Kidney (tissue), 13 donors: ENCODE measurements at regions not wholly inside any gene's neighbourhood (a gene's known extent, or its start where the extent isn't known, plus 50 kb on each side); places are given as distances from the start of the nearest gene placed in this dataset.

ENCODE experiments used
- DNase-seq, 5 donors: peaks; one replicate each; pipeline ENCODE4 v3.0.0-alpha.2; 2013 to 2020
- FAIRE-seq: peaks from 2 replicates; lab custom pipeline; 2012; peaks lifted over from hg19 to GRCh38; lab: Jason Lieb, UNC
- H3K27ac ChIP-seq, 2 donors: one replicate each; pipeline ENCODE4 v1.7.0; 2013; ENCODE audit warnings: low read depth in 2 of 2, low read length in 2 of 2, inconsistent platforms in 1 of 2
- H3K27me3 ChIP-seq: one replicate; pipeline ENCODE4 v1.7.1; 2013; ENCODE audit warnings: low read length, inconsistent platforms; ENCODE audit not compliant: control insufficient read depth, insufficient read depth
- H3K36me3 ChIP-seq, 3 donors: one replicate each; pipeline versions ENCODE4 v1.7.0 to v1.7.1; 2013; ENCODE audit warnings: low read length in 3 of 3, control low read depth in 1 of 3, inconsistent platforms in 1 of 3; ENCODE audit not compliant: insufficient read depth in 3 of 3, control insufficient read depth in 2 of 3
- H3K4me1 ChIP-seq, 3 donors: one replicate each; pipeline versions ENCODE4 v1.7.0 to v1.7.1; 2013; ENCODE audit warnings: low read length in 3 of 3, inconsistent platforms in 1 of 3, low read depth in 1 of 3; ENCODE audit not compliant: control insufficient read depth in 2 of 3, insufficient read depth in 2 of 3
- H3K4me3 ChIP-seq, 3 donors: one replicate each; pipeline versions ENCODE4 v1.7.0 to v1.8.1; 2013; ENCODE audit warnings: low read length in 3 of 3, control low read depth in 1 of 3, inconsistent platforms in 1 of 3
- H3K9ac ChIP-seq, 3 donors: one replicate each; pipeline versions ENCODE4 v1.7.0 to v1.7.1; 2013; ENCODE audit warnings: low read length in 3 of 3, control low read depth in 1 of 3, inconsistent platforms in 1 of 3
- H3K9me3 ChIP-seq, 3 donors: one replicate each; pipeline versions ENCODE4 v1.7.0 to v1.7.1; 2013; ENCODE audit warnings: low read length in 3 of 3, control low read depth in 1 of 3, inconsistent platforms in 1 of 3; ENCODE audit not compliant: control insufficient read depth in 2 of 3, insufficient read depth in 1 of 3
- CTCF ChIP-seq: IDR thresholded peaks from 3 replicates; pipeline ENCODE4 v1.5.1; 2012; ENCODE audit warnings: mild to moderate bottlenecking, moderate library complexity, borderline replicate concordance; ENCODE audit not compliant: insufficient read depth; ENCODE audit errors: extremely low read depth
- intact Hi-C: fragments of 100-400 bp; cut with DNase I; formaldehyde crosslinking; loops from one replicate; pipeline ENCODE4 v1.11.1; 2022
- donor health status: control.
- donor health status: control.
- donor health status: control.
- donor health status: control.
- donor health status: control.
- donor health status: DM: yes; HTN: yes; CAD: no.
- donor health status: Normal renal cell carcinoma (clear cell type).

- H3K4me1 ChIP-seq: no peaks in the 10 kb centered on the region
- intact Hi-C loops: no loop called here
- H3K36me3 ChIP-seq: no peaks in the 10 kb centered on the region
- H3K9ac ChIP-seq: no peak overlapping the region
- no peak for DNase-seq
- H3K4me3 ChIP-seq: no peak overlapping the region
- TF ChIP-seq CTCF: no peak
- no peaks in the 10 kb centered on the region for H3K27me3 ChIP-seq
- no peak for FAIRE-seq
- H3K27ac ChIP-seq: no peak overlapping the region
- no peaks in the 10 kb centered on the region for H3K9me3 ChIP-seq
These were observed 360.0 kb downstream of the QKI start for GRCh38 chr6:163774485-163774884.

GRCh38 chr6:163773646-163774045, 359.1 kb downstream of the QKI start:
- Histone ChIP-seq H3K9ac (no peak overlapping the region), H3K36me3 (no peaks in the 10 kb centered on the region), H3K27ac (no peak overlapping the region), H3K4me1 (no peaks in the 10 kb centered on the region), H3K9me3 (no peaks in the 10 kb centered on the region), H3K27me3 (no peaks in the 10 kb centered on the region), H3K4me3 (no peak overlapping the region)
- TF ChIP-seq CTCF: no peak
- FAIRE-seq: no peak
- intact Hi-C loops: no loop called here
- no peak for DNase-seq

GRCh38 chr6:163772701-163773100, 358.2 kb downstream of the QKI start:
- H3K4me3 ChIP-seq: no peak overlapping the region
- DNase-seq: no peak
- no peaks in the 10 kb centered on the region for H3K27me3 ChIP-seq
- H3K27ac ChIP-seq: no peak overlapping the region
- H3K9me3 ChIP-seq: no peaks in the 10 kb centered on the region
- H3K9ac ChIP-seq: no peak overlapping the region
- no peaks in the 10 kb centered on the region for H3K36me3 ChIP-seq
- FAIRE-seq: no peak
- H3K4me1 ChIP-seq: no peaks in the 10 kb centered on the region
- no peak for TF ChIP-seq CTCF
- intact Hi-C loops: no loop called here

GRCh38 chr6:163771180-163771579, 356.7 kb downstream of the QKI start:
- Histone ChIP-seq H3K9me3 (no peaks in the 10 kb centered on the region), H3K27me3 (no peaks in the 10 kb centered on the region), H3K27ac (no peak overlapping the region), H3K4me3 (no peak overlapping the region), H3K4me1 (no peaks in the 10 kb centered on the region), H3K36me3 (no peaks in the 10 kb centered on the region), H3K9ac (no peak overlapping the region)
- no peak for DNase-seq
- intact Hi-C loops: no loop called here
- no peak for FAIRE-seq
- no peak for TF ChIP-seq CTCF
